HEK293 (cell line): ENCODE measurements at regions not wholly inside any gene's neighbourhood (a gene's known extent, or its start where the extent isn't known, plus 50 kb on each side); places are given as distances from the start of the nearest gene placed in this dataset.

Source experiments
- CTCF ChIA-PET: fragments of 350-600 bp; formaldehyde crosslinking; extraction: SDS; loops from one replicate; lab custom pipeline; 2021; ENCODE audit warnings: antibody characterized with exemption; lab: Yijun Ruan, JAX
- POLR2A ChIA-PET: fragments of 300-600 bp; formaldehyde crosslinking; extraction: SDS; loops from one replicate; lab custom pipeline; 2020; ENCODE audit warnings: antibody characterized with exemption, inconsistent platforms; lab: Yijun Ruan, JAX
- H3K27ac ChIP-seq: fragments of 200-500 bp; sonication (Bioruptor generic); 2 replicates; pipeline ENCODE4 v1.5.1; 2014; ENCODE audit warnings: low read depth, low read length, control low read depth, inconsistent platforms; ENCODE audit errors: extremely low read depth
- H3K36me3 ChIP-seq, 2 experiments: fragments of 200-500 bp in 1 of 2; sonication (Bioruptor generic) in 1 of 2; 1 replicate in 1 of 2; 2 replicates in 1 of 2; pipeline ENCODE4 v1.5.1; 2014 to 2017; ENCODE audit warnings: inconsistent platforms in 2 of 2, low read length in 2 of 2; ENCODE audit not compliant: control insufficient read depth in 2 of 2, insufficient read depth in 1 of 2
- H3K4me1 ChIP-seq: fragments of 200-500 bp; sonication (Bioruptor generic); 2 replicates; pipeline ENCODE4 v1.5.1; 2014; ENCODE audit warnings: mild to moderate bottlenecking, low read length, inconsistent platforms; ENCODE audit not compliant: control insufficient read depth, insufficient read depth
- H3K4me3 ChIP-seq: 2 replicates; pipeline ENCODE4 v1.5.1; 2011; ENCODE audit warnings: low read depth, mild to moderate bottlenecking, control low read depth, low read length, moderate library complexity
- H3K9me3 ChIP-seq: fragments of 200-500 bp; sonication (Bioruptor generic); 2 replicates; pipeline ENCODE4 v1.5.1; 2014; ENCODE audit warnings: low read depth, low read length, inconsistent platforms; ENCODE audit not compliant: control insufficient read depth, insufficient read depth
- MZF1 ChIP-seq: fragments of 450-650 bp; formaldehyde crosslinking; IDR thresholded peaks from 2 replicates; pipeline ENCODE4 v1.5.1; 2017; ENCODE audit warnings: missing biosample characterization, missing genetic modification characterization, borderline replicate concordance
- PATZ1 ChIP-seq: fragments of 450-650 bp; formaldehyde crosslinking; IDR thresholded peaks from 2 replicates; pipeline ENCODE4 v1.5.1; 2016; ENCODE audit warnings: missing biosample characterization, missing genetic modification characterization
- PRDM10 ChIP-seq: fragments of 450-650 bp; formaldehyde crosslinking; IDR thresholded peaks from 2 replicates; pipeline ENCODE4 v1.5.1; 2016; ENCODE audit warnings: missing biosample characterization, missing genetic modification characterization
- SETDB1 ChIP-seq: IDR thresholded peaks from one replicate; pipeline ENCODE4 v1.6.1; 2017; ENCODE audit warnings: mild to moderate bottlenecking, low read length, moderate library complexity, mixed read lengths; ENCODE audit not compliant: insufficient read length
- TRIM28 ChIP-seq: IDR thresholded peaks from 2 replicates; pipeline ENCODE4 v1.6.1; 2011; ENCODE audit warnings: low read length, control low read depth, borderline replicate concordance
- WT1 ChIP-seq: fragments of 450-650 bp; formaldehyde crosslinking; IDR thresholded peaks from 2 replicates; pipeline ENCODE4 v1.5.1; 2016; ENCODE audit warnings: missing biosample characterization, missing genetic modification characterization
- ZNF133 ChIP-seq: fragments of 450-650 bp; formaldehyde crosslinking; IDR thresholded peaks from 2 replicates; pipeline ENCODE4 v1.5.1; 2016; ENCODE audit warnings: missing biosample characterization, missing genetic modification characterization
- ZNF18 ChIP-seq: fragments of 450-650 bp; formaldehyde crosslinking; IDR thresholded peaks from 2 replicates; pipeline ENCODE4 v1.5.1; 2016; ENCODE audit warnings: missing biosample characterization, missing genetic modification characterization
- ZNF248 ChIP-seq: fragments of 450-650 bp; formaldehyde crosslinking; IDR thresholded peaks from 2 replicates; pipeline ENCODE4 v1.5.1; 2017; ENCODE audit warnings: missing biosample characterization, missing genetic modification characterization
- ZNF335 ChIP-seq: fragments of 450-650 bp; formaldehyde crosslinking; conservative IDR thresholded peaks from 2 replicates; pipeline ENCODE4 v1.5.1; 2016; ENCODE audit warnings: missing biosample characterization, missing genetic modification characterization
- ZNF354C ChIP-seq: fragments of 450-650 bp; formaldehyde crosslinking; IDR thresholded peaks from 2 replicates; pipeline ENCODE4 v1.5.1; 2016; ENCODE audit warnings: missing biosample characterization, missing genetic modification characterization, low read depth, borderline replicate concordance

- no peak for TF ChIP-seq ZNF248 (tag by site-specific recombination)
- peak; percentile 21 for TF ChIP-seq PRDM10 (tag by site-specific recombination)
- no peak for TF ChIP-seq ZNF133 (tag by site-specific recombination)
- TF ChIP-seq ZNF335 (tag by site-specific recombination), result peak; percentile 43; the same call in 1 of the 2 replicates
- TF ChIP-seq, all 188 proteins: peak for 8
Observed at GRCh38 chr6:4319981-4320683, 184.8 kb upstream of the ECI2 start (continued).

- CTCF ChIA-PET, result interaction anchor here (1.9 kb wide), 1 partner anchor 530 kb away, joined by 5 read pairs; no protein-coding TSS in a partner anchor
Observed at GRCh38 chr6:4318321-4318720, 182.9 kb upstream of the ECI2 start.

GRCh38 chr6:4316867-4317400 lies 181.6 kb upstream of the ECI2 start:
- POLR2A ChIA-PET, result interaction anchor here (0.9 kb wide), 1 partner anchor 36 kb away, joined by 3 read pairs; no protein-coding TSS in a partner anchor
- Histone ChIP-seq H3K36me3 (no peaks in the 10 kb centered on the region), H3K9me3 (no peaks in the 10 kb centered on the region), H3K27ac (no peak overlapping the region; the same call in 1 of the 2 replicates), H3K4me3 (no peak overlapping the region), H3K4me1 (peaks cover 23% of the 10 kb centered on the region)
- TF ChIP-seq TRIM28 (peak; percentile 81), PATZ1 (no peak), ZNF18 (0 out of 2 replicates have a peak, but pooled peaks have one; percentile 18)
- CTCF ChIA-PET, result interaction anchor here (0.7 to 1.9 kb wide), 3 partner anchors 16 to 858 kb away, joined by 3 to 5 read pairs (median 3); no protein-coding TSS in a partner anchor

More at GRCh38 chr6:4318321-4318720, 182.9 kb upstream of the ECI2 start:
- Histone ChIP-seq H3K36me3 (no peaks in the 10 kb centered on the region), H3K4me3 (no peak overlapping the region), H3K4me1 (peaks cover 36% of the 10 kb centered on the region), H3K27ac (no peak overlapping the region), H3K9me3 (no peaks in the 10 kb centered on the region)
- POLR2A ChIA-PET, result no interaction called here
- TF ChIP-seq WT1 (tag by site-specific recombination), result no peak
- TF ChIP-seq ZNF354C (tag by site-specific recombination), result no peak

GRCh38 chr6:4314201-4314707 lies 178.9 kb upstream of the ECI2 start:
- Histone ChIP-seq H3K4me1 (0 out of 2 replicates have a peak, but pooled peaks cover under 1% of the 10 kb centered on the region), H3K36me3 (no peaks in the 10 kb centered on the region), H3K4me3 (no peak overlapping the region), H3K9me3 (no peaks in the 10 kb centered on the region), H3K27ac (no peak overlapping the region)
- TF ChIP-seq SETDB1 (peak; percentile 24), MZF1 (tag by site-specific recombination) (no peak)
- ChIA-PET POLR2A (no interaction called here), CTCF (interaction anchor here (0.7 to 1.7 kb wide), 12 partner anchors 9 to 902 kb away, joined by 3 to 10 read pairs (median 4); no protein-coding TSS in a partner anchor)
